HEK293 (cell line): ENCODE measurements at regions not wholly inside any gene's neighbourhood (a gene's known extent, or its start where the extent isn't known, plus 50 kb on each side); places are given as distances from the start of the nearest gene placed in this dataset.

ENCODE experiments used
- HOXD13 ChIP-seq: sonication (generic); formaldehyde crosslinking; IDR thresholded peaks from 2 replicates; pipeline ENCODE4 v1.8.0; 2022; ENCODE audit warnings: missing genetic modification reagents, borderline replicate concordance
- MYNN ChIP-seq: fragments of 450-650 bp; formaldehyde crosslinking; IDR thresholded peaks from 2 replicates; pipeline ENCODE4 v1.5.1; 2016; ENCODE audit warnings: missing biosample characterization, missing genetic modification characterization, borderline replicate concordance
- ZBTB8A ChIP-seq: fragments of 450-650 bp; formaldehyde crosslinking; IDR thresholded peaks from 2 replicates; pipeline ENCODE4 v1.5.1; 2016; ENCODE audit warnings: missing biosample characterization, missing genetic modification characterization
- ZNF184 ChIP-seq: fragments of 450-650 bp; IDR thresholded peaks from 2 replicates; pipeline ENCODE4 v1.5.1; 2018; ENCODE audit warnings: missing biosample characterization, mild to moderate bottlenecking, missing genetic modification characterization
- ZNF350 ChIP-seq: fragments of 450-650 bp; formaldehyde crosslinking; IDR thresholded peaks from 2 replicates; pipeline ENCODE4 v1.5.0; 2017; ENCODE audit warnings: missing biosample characterization, mild to moderate bottlenecking, missing genetic modification characterization
- ZNF549 ChIP-seq: fragments of 450-650 bp; IDR thresholded peaks from 2 replicates; pipeline ENCODE4 v1.5.1; 2018; ENCODE audit warnings: missing biosample characterization, missing genetic modification characterization, mild to moderate bottlenecking, inconsistent platforms, moderate library complexity
- TF ChIP-seq, protein P1 (sequence below): fragments of 450-650 bp; formaldehyde crosslinking; IDR thresholded peaks from 2 replicates; pipeline ENCODE4 v1.5.1; 2016; ENCODE audit warnings: missing biosample characterization, missing genetic modification characterization
- TF ChIP-seq, protein P2 (sequence below): fragments of 450-650 bp; formaldehyde crosslinking; IDR thresholded peaks from 2 replicates; pipeline ENCODE4 v1.5.1; 2016; ENCODE audit warnings: missing biosample characterization, missing genetic modification characterization
- TF ChIP-seq, protein P3 (sequence below): fragments of 450-650 bp; formaldehyde crosslinking; IDR thresholded peaks from 2 replicates; pipeline ENCODE4 v1.5.1; 2016; ENCODE audit warnings: missing biosample characterization, missing genetic modification characterization
- TF ChIP-seq, protein P4 (sequence below): fragments of 450-650 bp; formaldehyde crosslinking; IDR thresholded peaks from 2 replicates; pipeline ENCODE4 v1.5.1; 2016; ENCODE audit warnings: missing biosample characterization, missing genetic modification characterization

DNA sequence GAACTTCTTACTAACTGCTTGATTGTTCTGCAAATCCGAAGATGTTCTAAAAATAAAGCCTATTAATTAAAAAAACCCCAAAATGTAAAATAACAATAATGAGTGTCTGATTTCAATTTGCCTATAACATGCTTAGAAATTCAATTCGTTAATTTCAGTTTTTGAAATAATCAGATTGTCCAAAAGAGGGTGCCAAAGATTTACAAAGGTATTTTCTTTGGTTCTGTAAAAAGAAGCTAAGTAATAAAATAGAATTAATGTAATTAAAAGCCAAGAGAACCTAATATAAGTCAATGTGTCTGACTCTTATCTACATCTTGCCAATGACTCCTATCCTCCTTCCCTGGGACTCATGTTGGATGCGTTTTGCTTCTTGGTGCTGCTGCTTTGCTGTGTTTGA lies 75.0 kb upstream of the CPHXL start:
- TF ChIP-seq MYNN (tag by site-specific recombination) (no peak), HOXD13 (no peak), ZNF350 (tag by site-specific recombination) (no peak), ZNF549 (tag by site-specific recombination) (no peak), ZBTB8A (no peak), ZNF184 (no peak)
- TF ChIP-seq, protein P1, sequence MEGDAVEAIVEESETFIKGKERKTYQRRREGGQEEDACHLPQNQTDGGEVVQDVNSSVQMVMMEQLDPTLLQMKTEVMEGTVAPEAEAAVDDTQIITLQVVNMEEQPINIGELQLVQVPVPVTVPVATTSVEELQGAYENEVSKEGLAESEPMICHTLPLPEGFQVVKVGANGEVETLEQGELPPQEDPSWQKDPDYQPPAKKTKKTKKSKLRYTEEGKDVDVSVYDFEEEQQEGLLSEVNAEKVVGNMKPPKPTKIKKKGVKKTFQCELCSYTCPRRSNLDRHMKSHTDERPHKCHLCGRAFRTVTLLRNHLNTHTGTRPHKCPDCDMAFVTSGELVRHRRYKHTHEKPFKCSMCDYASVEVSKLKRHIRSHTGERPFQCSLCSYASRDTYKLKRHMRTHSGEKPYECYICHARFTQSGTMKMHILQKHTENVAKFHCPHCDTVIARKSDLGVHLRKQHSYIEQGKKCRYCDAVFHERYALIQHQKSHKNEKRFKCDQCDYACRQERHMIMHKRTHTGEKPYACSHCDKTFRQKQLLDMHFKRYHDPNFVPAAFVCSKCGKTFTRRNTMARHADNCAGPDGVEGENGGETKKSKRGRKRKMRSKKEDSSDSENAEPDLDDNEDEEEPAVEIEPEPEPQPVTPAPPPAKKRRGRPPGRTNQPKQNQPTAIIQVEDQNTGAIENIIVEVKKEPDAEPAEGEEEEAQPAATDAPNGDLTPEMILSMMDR (tag by site-specific recombination): no peak
- TF ChIP-seq, protein P2, sequence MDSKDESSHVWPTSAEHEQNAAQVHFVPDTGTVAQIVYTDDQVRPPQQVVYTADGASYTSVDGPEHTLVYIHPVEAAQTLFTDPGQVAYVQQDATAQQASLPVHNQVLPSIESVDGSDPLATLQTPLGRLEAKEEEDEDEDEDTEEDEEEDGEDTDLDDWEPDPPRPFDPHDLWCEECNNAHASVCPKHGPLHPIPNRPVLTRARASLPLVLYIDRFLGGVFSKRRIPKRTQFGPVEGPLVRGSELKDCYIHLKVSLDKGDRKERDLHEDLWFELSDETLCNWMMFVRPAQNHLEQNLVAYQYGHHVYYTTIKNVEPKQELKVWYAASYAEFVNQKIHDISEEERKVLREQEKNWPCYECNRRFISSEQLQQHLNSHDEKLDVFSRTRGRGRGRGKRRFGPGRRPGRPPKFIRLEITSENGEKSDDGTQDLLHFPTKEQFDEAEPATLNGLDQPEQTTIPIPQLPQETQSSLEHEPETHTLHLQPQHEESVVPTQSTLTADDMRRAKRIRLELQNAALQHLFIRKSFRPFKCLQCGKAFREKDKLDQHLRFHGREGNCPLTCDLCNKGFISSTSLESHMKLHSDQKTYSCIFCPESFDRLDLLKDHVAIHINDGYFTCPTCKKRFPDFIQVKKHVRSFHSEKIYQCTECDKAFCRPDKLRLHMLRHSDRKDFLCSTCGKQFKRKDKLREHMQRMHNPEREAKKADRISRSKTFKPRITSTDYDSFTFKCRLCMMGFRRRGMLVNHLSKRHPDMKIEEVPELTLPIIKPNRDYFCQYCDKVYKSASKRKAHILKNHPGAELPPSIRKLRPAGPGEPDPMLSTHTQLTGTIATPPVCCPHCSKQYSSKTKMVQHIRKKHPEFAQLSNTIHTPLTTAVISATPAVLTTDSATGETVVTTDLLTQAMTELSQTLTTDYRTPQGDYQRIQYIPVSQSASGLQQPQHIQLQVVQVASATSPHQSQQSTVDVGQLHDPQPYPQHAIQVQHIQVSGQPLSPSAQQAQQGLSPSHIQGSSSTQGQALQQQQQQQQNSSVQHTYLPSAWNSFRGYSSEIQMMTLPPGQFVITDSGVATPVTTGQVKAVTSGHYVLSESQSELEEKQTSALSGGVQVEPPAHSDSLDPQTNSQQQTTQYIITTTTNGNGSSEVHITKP (tag by site-specific recombination): no peak
- TF ChIP-seq, protein P3, sequence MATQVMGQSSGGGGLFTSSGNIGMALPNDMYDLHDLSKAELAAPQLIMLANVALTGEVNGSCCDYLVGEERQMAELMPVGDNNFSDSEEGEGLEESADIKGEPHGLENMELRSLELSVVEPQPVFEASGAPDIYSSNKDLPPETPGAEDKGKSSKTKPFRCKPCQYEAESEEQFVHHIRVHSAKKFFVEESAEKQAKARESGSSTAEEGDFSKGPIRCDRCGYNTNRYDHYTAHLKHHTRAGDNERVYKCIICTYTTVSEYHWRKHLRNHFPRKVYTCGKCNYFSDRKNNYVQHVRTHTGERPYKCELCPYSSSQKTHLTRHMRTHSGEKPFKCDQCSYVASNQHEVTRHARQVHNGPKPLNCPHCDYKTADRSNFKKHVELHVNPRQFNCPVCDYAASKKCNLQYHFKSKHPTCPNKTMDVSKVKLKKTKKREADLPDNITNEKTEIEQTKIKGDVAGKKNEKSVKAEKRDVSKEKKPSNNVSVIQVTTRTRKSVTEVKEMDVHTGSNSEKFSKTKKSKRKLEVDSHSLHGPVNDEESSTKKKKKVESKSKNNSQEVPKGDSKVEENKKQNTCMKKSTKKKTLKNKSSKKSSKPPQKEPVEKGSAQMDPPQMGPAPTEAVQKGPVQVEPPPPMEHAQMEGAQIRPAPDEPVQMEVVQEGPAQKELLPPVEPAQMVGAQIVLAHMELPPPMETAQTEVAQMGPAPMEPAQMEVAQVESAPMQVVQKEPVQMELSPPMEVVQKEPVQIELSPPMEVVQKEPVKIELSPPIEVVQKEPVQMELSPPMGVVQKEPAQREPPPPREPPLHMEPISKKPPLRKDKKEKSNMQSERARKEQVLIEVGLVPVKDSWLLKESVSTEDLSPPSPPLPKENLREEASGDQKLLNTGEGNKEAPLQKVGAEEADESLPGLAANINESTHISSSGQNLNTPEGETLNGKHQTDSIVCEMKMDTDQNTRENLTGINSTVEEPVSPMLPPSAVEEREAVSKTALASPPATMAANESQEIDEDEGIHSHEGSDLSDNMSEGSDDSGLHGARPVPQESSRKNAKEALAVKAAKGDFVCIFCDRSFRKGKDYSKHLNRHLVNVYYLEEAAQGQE (tag by site-specific recombination): no peak
- TF ChIP-seq, protein P4, sequence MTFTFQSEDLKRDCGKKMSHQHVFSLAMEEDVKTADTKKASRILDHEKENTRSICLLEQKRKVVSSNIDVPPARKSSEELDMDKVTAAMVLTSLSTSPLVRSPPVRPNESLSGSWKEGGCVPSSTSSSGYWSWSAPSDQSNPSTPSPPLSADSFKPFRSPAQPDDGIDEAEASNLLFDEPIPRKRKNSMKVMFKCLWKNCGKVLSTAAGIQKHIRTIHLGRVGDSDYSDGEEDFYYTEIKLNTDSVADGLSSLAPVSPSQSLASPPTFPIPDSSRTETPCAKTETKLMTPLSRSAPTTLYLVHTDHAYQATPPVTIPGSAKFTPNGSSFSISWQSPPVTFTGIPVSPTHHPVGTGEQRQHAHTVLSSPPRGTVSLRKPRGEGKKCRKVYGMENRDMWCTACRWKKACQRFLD (tag by site-specific recombination): no peak
